Astrocyte (in vitro differentiated cells and primary cell): ENCODE measurements at regions not wholly inside any gene's neighbourhood (a gene's known extent, or its start where the extent isn't known, plus 50 kb on each side); places are given as distances from the start of the nearest gene placed in this dataset.

Experiments used
- CTCF ChIP-seq: IDR thresholded peaks from 2 replicates; pipeline ENCODE4 v1.5.1; 2011; ENCODE audit warnings: low read depth, mild to moderate bottlenecking, inconsistent platforms, low read length, moderate library complexity; ENCODE audit not compliant: insufficient read depth
- EZH2 ChIP-seq: IDR thresholded peaks from 2 replicates; pipeline ENCODE4 v1.6.1; 2012; ENCODE audit warnings: mild to moderate bottlenecking, low read length, inconsistent platforms; ENCODE audit not compliant: insufficient read depth

GRCh38 chr1:229192031-229192430 lies 78.9 kb upstream of the RAB4A start:
- TF ChIP-seq EZH2 (no peak), CTCF (no peak)
